GM12891 (cell line): ENCODE measurements at regions not wholly inside any gene's neighbourhood (a gene's known extent, or its start where the extent isn't known, plus 50 kb on each side); places are given as distances from the start of the nearest gene placed in this dataset.

Experiments used
- DNase-seq: peaks from one replicate; pipeline ENCODE4 v3.0.0; 2011; ENCODE audit warnings: low spot score; ENCODE audit not compliant: insufficient read length
- FAIRE-seq: peaks from 2 replicates; lab custom pipeline; 2011; peaks lifted over from hg19 to GRCh38; lab: Jason Lieb, UNC
- PAX5 ChIP-seq: IDR thresholded peaks from 2 replicates; pipeline ENCODE4 v1.6.1; 2011; ENCODE audit warnings: low read length, moderate library complexity, mild to moderate bottlenecking; ENCODE audit not compliant: insufficient read depth, severe bottlenecking
- POLR2A ChIP-seq: IDR thresholded peaks from 2 replicates; pipeline ENCODE4 v1.6.1; 2011; ENCODE audit warnings: low read depth, low read length, control low read depth
- POLR2AphosphoS5 ChIP-seq: IDR thresholded peaks from 2 replicates; pipeline ENCODE4 v1.6.1; 2011; ENCODE audit warnings: low read depth, low read length, control low read depth
- POU2F2 ChIP-seq: IDR thresholded peaks from 2 replicates; pipeline ENCODE4 v1.6.1; 2011; ENCODE audit warnings: low read depth, mild to moderate bottlenecking, control low read depth, low read length, moderate library complexity
- SPI1 ChIP-seq: IDR thresholded peaks from 2 replicates; pipeline ENCODE4 v1.6.1; 2011; ENCODE audit warnings: low read depth, low read length, control low read depth
- TAF1 ChIP-seq: IDR thresholded peaks from 2 replicates; pipeline ENCODE4 v1.6.1; 2011; ENCODE audit warnings: low read depth, low read length, control low read depth

DNA sequence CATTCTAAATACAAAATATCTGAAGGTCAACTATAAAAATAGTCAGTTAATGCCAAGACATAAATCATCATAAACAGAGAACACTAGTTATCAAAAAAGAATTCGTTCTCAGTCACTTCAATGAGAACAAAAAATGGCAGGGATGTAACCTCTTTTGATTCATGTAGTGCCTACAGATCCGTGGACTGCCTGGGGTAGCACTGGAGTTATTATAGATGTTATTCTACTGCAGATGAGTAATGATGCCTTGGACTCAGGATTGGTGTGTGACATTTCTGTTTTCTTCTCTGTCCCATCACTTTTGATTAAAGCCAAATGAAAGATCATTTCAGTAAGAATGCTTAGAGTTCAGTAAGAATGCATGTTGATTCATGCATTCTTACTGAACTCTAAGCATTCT lies 440.4 kb downstream of the FAM133A start:
- FAIRE-seq (no peak), DNase-seq (no peak)
- TF ChIP-seq POLR2AphosphoS5 (no peak), SPI1 (no peak), PAX5 (no peak), POLR2A (no peak), POU2F2 (no peak), TAF1 (no peak)

DNA sequence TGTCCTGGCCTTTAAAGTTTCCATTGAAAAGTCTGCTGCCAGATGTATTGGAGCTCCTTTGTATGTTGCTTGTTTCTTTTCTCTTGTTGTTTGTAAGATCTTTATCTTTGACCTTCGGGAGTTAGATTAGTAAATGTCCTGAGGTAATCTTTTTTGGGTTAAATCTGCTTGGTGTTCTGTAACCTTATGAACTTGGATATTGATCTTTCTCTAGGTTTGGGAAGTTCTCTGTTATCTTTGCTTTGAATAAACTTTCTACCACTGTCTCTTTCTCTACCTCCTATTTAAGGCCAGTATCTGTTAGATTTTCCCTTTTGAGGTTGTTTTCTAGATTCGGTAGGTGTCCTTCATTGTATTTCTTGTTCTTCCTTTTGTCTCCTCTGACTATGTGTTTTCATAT lies 447.8 kb downstream of the FAM133A start:
- TF ChIP-seq POU2F2, result no peak
- TF ChIP-seq POLR2AphosphoS5, result no peak
- no peak for TF ChIP-seq TAF1
- TF ChIP-seq POLR2A, result no peak
- no peak for TF ChIP-seq PAX5
- TF ChIP-seq SPI1, result no peak
- FAIRE-seq (no peak), DNase-seq (no peak)

DNA sequence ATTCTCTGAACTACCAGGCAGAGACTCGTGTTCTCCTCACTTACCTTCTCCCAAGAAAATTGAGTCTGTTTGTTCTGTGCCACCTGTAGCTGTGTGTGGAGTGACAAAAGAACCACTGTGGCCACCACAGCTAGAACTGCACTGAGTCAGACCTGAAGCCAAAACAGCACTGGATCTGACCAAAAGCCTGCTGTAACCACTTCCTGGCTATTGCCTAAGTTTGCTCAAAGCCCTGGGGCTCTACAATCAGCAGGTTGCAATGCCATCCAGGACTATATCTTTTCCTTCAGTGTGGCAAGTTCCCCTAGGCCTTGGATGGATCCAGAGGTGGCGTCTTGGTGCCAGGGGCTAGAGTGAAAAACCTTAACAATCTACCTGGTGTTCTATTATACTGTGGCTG lies 449.1 kb downstream of the FAM133A start:
- FAIRE-seq (no peak), DNase-seq (no peak)
- no peak for TF ChIP-seq PAX5
- no peak for TF ChIP-seq POLR2A
- TF ChIP-seq SPI1, result no peak
- no peak for TF ChIP-seq POLR2AphosphoS5
- no peak for TF ChIP-seq TAF1

DNA sequence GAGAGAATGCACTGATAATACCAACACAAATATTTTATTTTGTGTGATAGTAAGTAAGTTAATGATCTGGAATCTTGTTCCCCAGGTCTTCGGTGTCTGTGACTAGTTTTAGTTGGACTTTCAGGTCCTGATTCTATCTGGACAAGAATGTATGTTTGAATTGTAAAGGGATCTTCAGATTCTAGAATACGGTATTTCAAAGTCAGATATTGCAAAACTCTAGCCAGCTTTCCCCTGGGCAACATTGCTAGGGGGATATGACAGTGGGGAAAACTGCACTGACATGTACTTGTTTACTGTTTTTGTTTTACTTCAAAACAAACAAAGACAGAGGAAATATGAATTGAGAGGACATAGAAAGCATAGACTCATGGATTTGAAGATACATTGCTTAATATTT lies 489.0 kb downstream of the FAM133A start:
- no peak for TF ChIP-seq POU2F2
- TF ChIP-seq SPI1, result no peak
- no peak for TF ChIP-seq TAF1
- TF ChIP-seq POLR2A, result no peak
- no peak for TF ChIP-seq PAX5
- no peak for TF ChIP-seq POLR2AphosphoS5
- DNase-seq, result no peak
- no peak for FAIRE-seq

DNA sequence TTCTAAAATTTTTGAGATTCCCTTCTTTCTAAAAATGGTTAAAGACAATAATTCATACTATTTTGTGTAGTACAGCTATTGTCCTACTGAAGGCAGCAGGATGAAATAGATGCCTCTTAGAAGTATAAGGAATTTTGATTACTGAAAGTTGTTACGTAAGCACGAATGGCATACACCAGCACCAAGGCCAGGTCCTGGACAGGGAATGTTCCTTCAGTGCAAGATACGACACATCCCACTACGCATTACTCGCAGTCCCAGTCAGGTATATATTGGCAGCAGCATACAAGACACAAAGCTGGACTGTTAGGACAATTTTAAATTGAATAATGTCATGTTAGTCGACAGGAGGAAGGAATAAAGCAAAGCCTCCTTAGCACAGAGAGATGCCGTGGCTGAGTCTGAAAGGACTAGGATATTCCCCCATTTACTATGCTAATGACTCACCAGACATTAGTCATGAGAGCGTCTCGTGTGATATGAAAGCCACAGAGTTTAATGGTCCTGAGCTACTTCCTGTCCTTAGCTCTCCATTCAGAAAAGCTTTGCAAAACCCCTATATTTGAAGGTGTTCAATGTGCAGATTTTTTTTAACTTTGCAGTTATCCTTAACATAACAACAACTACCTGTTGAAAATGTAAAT lies 504.3 kb downstream of the FAM133A start:
- DNase-seq (no peak), FAIRE-seq (no peak)
- TF ChIP-seq POU2F2, result no peak
- no peak for TF ChIP-seq POLR2A
- no peak for TF ChIP-seq TAF1
- TF ChIP-seq SPI1, result no peak

DNA sequence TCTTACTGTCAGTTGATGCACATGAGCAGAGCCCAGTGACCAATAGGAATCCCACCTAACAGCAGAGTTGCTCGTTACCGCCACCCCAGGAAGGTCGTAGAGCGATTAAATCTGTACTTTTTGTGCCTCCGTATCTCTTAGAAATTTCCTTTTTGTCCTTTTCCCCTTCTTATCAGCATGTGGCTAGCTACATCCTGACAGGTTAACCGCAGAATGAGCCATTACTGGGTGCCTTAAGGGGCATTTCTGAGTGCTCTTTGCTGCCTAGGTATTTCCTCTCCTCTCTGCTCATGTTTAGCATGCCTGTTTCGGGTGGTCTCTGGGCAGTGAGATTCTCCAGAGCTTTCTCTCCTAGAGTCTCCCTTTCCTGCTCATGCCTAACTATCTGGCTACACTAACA lies 530.5 kb downstream of the FAM133A start:
- no peak for FAIRE-seq
- TF ChIP-seq POU2F2 (no peak), POLR2A (no peak), PAX5 (no peak), POLR2AphosphoS5 (no peak)
- DNase-seq, result no peak

DNA sequence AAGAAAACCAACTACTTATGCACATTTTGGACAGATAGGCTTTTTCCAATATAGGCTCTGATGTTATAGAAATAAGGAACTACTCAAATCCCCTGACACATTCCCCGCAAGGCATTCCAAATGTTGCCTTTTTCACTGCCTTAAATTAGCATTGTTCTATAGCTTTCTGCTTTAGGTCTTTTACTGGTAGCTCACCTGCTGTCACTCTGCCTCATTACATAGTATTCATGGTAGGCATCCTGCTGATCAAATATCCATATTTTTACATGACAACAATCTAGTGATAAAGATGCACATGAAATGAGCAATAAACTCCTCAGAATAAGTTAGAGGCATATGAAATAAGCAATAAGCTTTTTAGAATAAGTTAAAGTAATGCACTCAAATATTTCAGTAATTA lies 542.7 kb downstream of the FAM133A start:
- FAIRE-seq (no peak), DNase-seq (no peak)

DNA sequence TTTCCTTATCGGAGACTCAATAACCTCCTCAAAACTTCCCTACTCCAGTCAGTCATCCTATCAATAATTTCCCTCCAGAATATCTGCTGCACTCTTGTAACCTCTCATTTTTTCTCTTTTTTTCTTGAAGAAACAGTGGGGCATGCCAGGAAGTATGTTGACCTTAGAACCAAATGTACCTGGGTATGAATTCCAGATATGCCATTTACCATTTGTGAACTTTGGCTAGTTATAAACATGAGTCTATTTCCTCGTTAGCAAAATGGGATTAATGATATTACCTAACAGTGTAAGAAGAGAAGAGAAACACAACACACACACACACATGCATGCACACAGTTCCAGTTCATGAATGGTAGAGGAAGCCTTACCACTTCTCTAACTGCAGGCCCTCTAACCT lies 578.2 kb downstream of the FAM133A start:
- TF ChIP-seq PAX5 (no peak), POU2F2 (no peak), POLR2A (no peak), SPI1 (no peak), TAF1 (no peak), POLR2AphosphoS5 (no peak)
- FAIRE-seq (no peak), DNase-seq (no peak)

More for the DNA sequence above, 542.7 kb downstream of the FAM133A start:
- no peak for TF ChIP-seq TAF1
- TF ChIP-seq POU2F2, result no peak
- TF ChIP-seq POLR2AphosphoS5, result no peak
- TF ChIP-seq POLR2A, result no peak
- no peak for TF ChIP-seq SPI1
- TF ChIP-seq PAX5, result no peak

DNA sequence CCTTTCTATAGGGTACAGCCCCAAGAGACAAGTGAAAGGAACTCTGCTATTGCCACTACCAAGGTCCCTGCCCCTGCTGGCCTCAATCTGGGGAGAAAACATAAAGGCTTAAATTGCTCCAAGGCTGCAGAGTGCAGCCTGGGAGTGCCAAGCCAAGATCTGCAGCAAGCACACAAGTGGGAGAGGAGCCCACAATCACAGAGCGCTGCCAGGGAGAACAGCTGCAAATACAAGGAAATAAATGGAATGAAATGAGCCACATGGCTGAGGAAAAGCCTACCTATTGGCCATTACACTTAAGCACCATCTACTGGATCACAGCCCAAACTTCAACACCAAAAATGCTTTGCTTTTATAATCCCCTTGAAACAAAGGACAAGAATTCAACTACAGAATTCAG lies 582.4 kb downstream of the FAM133A start:
- TF ChIP-seq POU2F2 (no peak), TAF1 (no peak), SPI1 (no peak), POLR2AphosphoS5 (no peak), POLR2A (no peak), PAX5 (no peak)
- FAIRE-seq, result no peak

DNA sequence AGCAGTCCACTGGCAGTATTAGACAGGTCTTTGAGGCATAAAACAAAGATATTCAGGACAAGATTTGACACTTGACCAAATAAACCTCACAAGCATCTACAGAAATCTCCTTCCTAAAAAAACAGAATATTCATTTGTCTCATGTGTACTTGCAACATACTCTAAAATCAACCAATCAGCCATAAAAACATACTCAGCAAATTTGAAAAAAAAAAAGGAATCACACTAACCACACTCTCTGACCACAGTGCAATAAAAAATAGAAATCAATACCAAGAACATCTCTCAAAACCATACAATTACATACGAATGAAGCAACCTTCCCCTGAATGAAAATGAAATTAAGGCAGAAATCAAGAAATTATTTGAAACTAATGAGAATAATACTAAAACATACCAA lies 591.3 kb downstream of the FAM133A start:
- TF ChIP-seq TAF1 (no peak), POLR2A (no peak), PAX5 (no peak), POLR2AphosphoS5 (no peak), SPI1 (no peak), POU2F2 (no peak)
- FAIRE-seq, result no peak
- no peak for DNase-seq

More for the DNA sequence above, 582.4 kb downstream of the FAM133A start:
- DNase-seq, result no peak
